ENCODE measurements at regions not wholly inside any gene's neighbourhood (a gene's known extent, or its start where the extent isn't known, plus 50 kb on each side); places are given as distances from the start of the nearest gene placed in this dataset.
A peak's percentile ranks its signal among the peaks of the same experiment; 100 is the strongest.

DNA sequence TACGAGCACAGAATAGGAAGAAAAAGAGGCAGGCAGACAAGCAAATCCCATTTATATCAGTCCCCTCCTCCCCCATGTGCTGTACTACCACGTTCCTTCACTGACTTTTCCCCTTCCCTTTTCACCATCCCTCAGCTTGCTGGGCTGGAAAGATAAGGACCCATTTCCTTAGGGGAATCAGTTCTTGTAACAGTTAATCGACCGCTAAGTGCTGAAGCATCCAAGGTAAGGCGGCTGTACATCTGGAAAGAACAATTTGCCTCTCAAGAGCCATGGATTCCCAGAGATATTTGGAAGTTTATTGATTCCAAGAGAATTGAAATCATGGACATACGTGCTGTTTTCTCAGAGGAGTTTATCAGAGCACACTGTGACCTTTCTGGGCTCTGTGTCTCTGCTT, 1688.0 kb downstream of the STIM2 start:
- no peak for DNase-seq

DNA sequence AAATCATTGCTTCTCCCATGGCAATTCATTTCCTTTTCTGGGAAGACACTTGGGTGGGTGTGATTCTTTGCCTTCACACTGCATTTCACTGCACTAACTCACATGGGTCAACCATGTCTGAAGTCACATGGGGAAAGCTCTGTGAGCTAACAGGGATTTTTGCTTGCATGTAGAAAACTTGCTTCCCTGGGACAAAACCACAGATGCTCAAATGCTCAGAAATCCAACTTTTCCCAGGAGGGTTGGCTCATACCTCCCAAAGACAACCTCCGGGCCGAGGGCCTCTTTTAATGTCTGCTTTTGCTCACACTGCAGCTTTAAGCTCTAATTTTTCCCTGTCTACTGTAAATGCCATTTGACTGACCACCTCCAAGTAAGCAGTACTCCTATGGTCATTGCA, 1695.2 kb downstream of the STIM2 start:
- peak; percentile 80 for DNase-seq

DNA sequence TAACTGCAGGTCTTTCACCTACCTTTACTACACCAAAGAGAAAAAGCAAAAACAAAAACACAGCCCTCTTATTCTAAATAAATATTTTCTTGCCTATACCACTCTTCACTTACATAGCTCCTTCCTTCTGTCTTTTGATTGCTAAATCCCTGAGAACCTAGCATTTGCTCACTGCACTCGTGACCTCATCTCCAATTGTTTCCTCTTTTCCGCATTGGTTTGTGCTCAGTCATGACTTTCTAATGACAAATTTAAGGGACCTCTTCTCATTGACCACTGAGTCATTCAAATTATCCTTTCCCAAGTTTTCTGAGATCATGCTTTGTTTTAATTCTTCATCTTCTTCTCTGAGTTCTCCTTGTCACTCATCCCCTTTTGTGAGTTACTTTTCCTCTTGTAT, 1697.1 kb downstream of the STIM2 start:
- peak; percentile 68 for DNase-seq

DNA sequence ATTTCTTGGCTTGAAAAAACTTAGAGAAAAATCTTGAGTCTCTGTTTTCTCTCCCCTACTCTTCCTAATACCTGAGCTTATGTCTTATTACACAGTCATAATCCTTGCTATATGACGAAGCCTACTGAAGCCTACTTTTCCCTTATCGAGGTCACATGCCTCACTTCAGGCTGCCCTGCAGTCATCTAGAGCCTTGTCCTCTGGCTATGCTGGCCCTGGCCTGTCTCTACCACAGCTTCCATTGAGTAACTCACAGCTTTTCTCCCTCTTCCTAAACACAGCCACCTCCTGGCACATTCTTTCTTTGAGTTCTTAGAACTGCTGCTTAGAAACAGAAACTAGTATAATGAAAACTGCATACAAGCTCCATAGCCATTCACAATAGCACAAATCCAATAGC, 1698.3 kb downstream of the STIM2 start:
- no peak for DNase-seq

DNA sequence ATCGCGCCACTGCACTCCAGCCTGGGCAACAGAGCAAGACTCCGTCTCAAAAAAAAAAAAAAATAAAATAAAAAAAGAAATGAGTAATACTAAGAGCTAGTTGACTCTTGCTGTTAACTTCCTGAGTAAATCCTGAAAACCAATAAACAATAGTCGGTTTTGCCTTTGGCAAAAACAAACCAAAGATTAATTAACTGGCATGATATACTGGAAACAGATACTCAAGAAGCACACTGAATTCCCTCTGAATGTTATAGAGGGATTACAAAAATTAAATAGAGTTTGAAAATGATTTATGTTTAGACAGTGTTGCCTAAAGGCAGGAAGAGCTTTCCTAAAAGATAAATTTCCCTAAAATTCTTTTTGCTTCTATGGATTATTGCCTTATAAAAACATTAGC, 1702.3 kb downstream of the STIM2 start:
- no peak for DNase-seq

DNA sequence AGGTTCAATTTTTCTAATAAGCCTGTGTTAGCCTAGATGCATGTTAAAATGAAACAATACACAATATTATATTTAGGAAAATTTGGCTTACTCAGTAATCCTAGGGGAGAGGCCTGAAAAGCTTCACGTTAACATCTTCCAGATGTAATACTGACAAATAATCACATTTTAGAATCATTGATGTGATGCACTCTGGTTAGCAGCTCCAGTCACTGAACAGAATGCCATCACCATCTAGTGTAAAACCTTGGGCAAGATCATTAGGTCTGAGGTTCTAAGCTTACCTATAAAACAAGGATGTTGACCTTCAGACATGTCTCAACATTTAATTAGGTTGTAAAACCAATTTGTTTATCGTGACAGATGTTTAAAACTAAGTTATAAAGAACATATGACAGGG, 1704.8 kb downstream of the STIM2 start:
- peak; percentile 3 for DNase-seq

DNA sequence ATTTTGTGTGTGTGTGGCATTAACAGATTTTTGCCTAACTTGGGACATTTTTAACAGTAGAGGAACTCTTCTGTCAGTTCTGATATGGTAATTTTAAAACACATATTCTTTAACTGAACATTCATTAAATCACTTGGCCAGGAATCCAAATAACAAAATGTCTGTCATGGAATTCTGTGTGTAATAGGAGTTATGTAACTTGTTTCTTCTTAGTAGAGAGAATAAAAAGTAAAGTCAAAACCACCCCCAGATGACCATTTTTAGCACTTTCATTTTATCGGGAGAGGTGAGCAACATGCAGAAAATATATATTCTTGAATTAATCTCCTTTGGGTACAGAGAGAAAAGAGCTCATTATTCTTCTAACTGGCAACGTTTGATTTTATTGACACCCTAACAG, 1740.3 kb downstream of the STIM2 start:
- no peak for DNase-seq

DNA sequence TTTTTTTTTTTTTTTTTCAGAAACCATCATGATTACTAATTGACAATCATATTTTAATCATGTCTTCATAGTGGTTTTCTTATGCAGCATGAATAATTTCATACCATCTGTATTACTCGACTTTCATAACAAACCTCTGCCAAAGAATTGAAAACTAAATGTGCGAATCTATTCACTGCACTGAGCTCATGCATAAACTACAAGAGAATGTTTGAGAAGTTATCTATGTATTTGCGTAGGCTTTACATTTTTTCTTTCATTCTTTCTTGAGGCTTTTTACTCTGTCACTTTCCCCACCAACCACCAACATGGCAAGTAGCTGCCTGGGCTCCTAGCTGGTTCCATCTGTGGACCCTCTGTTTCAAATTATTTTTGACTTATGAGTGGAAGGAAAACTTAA, 1761.0 kb downstream of the STIM2 start:
- peak; percentile 75 for DNase-seq

DNA sequence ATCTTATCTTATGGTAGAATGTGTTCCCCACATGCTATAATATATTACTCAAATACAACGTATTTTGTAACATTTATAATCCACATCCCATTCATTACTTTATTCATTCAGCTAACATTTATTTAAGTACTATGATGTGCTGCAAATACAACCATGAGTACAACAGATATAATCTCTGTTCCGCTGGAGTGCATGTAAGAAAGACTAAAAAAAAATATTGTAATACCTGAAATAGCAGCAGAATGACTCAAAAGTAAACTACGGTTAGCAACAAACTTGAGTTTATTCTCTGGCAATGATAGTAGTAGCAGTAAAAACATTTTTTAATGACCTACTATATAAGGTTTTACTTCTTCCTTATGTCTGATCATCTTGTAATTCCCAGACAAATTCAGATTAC, 1776.3 kb downstream of the STIM2 start:
- no peak for DNase-seq

DNA sequence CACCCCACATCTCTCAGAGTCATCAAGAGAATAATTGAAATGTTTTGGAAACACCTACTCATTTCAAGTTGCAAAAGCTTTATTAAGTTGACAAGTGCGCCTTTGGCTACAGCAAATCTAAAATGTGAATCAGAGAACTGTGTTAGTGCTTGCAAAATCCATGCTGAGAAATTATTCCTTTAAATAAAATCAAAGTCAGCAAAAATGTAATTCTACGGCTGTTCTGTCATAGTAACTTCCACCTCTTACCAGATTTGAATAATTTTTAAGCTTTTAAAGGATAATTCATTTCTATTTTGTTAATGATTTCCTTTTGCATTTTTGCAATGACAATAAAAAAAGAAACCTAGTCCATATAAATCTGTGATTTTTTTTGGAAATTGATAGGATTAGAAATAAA, 1779.1 kb downstream of the STIM2 start:
- no peak for DNase-seq

DNA sequence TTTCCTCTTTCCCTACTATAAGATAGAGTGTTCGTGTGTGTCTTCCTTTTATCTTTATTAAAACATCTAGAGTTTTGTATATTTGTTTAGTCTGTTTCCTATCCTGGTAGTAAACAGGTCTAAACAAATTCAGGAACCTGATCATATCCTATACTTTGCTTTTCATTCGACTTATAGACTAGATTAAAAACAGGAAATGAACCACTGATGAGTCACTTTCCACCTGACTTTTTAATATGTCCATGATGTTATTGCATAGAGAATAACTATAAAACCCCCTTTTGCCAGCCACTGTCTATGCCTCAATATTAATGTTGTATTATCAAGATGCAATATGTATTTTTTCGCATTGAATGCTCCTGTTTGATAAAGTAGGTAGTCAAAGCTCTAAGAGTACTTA, 1794.0 kb downstream of the STIM2 start:
- no peak for DNase-seq

DNA sequence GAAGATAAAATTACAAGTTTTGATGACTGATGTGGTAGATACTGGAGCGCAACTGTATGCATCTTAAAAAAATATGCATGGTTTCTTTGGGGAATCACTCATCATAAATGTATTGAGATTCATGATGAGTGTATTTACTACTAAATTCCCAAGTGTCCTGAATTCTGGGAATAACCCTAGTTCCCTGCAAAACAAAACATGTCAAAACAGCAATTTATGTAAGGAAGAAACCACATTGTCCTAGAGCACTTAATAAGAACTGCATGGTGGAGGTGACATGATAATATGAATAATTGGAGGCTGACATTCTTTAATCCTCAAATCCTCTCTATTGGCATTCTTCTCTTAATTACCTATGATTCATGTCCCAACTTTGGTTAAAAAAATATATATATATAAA, 1804.7 kb downstream of the STIM2 start:
- peak; percentile 70 for DNase-seq

DNA sequence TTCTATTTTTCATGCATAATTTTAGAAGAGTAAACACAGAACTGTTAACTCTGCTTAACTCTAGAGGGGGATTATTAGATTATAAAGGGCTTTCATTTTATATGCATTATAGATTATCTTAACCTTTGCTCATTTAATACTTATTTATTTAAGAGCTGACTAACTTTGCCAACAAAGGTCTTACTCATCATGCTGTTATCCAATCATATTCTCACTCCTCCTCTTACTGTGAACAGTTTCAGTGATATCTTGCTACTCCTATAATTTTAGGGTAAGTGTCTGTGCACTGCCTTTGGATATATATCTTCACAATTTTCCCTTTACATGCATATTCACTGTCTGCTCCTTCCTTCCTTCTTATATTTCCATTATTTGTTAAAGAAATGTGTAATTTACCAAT, 1814.9 kb downstream of the STIM2 start:
- DNase-seq: peak; percentile 2

DNA sequence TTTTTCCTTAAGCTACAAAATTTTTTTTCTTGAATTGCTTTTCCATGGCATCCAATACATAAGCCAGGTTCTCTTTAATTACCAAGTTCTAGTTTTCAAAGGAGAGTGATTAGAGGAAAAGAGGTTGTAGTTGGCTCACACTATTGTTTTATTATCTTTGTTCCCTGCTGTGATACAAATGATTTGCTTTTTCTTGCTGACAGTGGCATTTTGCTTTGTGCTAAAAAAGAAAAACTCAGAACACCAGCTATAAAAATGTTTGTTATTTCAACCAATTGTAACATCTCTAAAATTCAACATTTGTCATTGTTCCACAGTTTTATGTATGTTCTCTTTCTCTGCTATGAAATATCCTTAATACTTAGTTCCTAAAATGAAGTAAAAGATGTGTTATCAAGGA, 1817.2 kb downstream of the STIM2 start:
- no peak for DNase-seq

DNA sequence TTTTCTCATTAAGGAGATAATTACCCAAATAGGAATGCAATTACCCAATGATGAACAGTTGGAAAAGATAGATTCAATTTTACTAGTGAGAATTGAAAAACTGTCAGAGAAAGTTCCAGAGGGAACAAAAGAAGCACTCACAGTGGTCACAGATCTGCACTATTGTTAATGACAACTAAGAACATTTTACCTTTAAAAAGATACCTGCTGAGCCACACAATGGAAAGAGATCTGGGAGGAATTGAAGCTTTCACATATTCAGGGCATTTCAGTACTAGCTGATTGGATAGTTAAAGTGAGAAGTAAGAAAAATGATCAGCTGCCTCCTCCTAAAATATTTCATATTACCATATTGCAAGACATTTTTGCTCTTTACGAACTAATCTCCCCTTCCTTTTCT, 1822.2 kb downstream of the STIM2 start:
- no peak for DNase-seq

DNA sequence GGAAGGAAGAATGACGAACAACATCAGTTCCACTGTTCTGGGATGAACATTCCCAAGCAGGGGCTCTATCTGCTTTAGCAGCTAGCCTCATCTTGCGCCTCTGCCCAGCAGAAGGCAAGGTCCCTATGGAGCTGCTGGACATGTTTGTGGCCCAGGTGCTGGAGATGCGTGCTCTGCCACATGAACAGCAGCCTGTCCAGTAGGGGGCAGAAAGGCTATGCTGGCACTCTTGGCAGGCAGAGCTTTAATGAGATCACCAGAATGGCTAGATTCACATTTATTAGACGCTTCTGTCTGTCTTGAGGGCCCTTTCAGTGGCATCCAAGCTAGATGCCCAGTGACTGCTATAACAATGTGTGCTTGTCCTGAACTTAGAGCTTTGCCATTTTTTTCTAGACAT, 1826.0 kb downstream of the STIM2 start:
- DNase-seq: peak; percentile 8

DNA sequence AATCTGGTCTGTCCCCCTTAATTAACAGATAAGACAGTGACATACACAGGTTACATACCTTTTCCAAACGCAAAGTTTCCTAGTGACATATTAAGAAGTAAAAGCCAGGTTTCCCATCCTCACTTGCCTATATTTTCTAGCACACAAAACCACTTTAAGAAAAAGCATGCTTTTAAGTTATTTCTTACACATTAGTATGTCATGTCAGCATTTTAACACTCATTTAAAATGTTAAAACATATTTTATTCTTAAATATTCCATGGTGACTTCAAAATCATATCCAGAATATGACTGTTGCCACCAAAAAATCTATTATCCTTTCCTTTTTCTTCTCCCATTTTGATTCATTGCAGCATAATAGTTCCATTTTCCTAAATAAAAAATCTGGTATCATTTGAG, 1830.2 kb downstream of the STIM2 start:
- no peak for DNase-seq

DNA sequence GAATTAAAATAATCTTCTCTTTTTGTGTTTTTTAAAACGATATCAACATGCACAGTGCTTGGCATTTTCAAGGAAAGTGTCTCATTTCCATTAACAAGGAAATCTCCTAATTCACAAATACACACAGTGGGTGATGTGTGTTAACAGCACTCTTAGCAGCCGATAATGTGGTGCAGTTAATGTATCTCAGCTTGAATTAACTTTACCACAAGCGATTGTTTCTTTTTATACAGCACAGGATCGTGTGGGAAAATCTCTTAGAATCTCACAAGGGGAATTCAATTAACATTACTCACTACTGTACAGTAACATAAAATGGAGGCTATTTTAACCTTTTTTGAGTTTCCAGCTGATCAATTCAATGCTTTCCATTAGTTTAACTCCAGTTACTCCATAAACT, 1841.9 kb downstream of the STIM2 start:
- peak; percentile 1 for DNase-seq

DNA sequence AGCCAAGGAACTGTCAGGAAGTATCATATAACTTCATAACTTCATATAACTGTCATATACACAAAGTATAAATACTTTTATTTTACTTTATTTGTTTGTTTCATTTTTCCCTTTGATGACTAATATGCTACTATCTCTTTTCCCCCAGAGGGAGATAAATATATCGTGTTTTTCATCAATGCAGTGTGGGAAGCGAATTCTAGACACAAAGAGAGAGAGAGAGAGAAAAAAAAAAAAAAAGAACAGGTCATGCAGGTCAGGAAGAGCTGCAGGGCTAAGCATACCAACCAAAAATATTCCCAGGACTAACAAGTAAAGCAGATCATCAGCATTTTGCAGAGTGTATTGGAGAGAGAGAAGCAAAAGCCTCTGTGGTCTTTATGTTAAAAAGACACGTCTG, 1849.2 kb downstream of the STIM2 start:
- no peak for DNase-seq

DNA sequence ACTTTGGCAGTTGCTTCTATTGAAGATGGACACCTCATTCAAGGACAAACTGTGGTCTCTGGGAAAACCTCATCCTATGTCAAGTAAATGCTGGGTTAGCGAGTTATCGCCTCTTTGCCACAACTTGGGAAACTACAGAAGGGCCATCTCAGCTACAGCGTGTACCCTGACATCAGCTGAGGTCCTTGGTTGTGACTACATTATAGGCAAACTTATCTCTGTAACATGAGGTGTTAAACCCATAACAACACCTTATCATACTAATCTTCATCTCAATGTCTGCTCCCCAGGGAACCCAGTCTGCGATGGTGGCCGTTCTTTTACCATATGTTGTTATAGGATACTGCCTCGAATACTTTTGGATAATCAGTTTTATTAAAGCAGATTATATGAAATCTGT, 1862.7 kb downstream of the STIM2 start:
- no peak for DNase-seq

DNA sequence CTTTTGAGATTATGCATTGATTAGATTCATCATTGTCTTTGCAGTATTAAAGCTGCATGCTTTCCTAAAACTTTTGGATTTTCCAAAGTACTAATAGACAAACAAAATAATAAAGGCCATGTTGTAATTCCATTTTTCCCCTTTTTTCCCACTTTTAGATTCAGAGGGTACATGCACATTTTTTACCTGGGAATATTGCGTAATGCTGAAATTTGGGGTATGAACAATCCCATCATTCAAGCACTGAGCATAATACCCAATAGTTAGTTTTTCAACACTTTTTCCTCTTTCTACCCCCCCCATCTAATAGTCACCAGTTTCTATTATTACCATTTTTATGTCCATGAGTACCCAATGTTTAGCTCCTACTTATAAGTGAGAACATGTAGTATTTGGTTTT, 1863.6 kb downstream of the STIM2 start:
- DNase-seq: no peak

DNA sequence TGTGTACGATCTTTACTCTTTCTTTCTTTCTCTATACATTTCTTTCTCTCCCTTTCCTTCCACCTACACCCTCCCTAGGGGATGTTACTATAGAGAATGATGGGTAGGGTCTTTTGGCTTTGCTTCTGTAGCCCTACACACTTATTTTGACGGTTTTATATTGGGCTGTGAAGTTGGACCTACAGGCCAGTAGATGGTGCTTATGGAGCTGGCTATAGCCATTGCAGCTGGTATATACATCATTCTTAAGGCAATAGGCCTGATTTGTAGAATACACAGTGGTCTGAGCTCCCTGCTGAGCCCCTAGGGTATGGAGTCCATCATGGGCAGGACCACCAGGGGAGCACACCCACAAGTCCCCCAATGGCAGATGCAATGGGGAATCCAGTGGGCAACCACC, 1869.7 kb downstream of the STIM2 start:
- no peak for DNase-seq

DNA sequence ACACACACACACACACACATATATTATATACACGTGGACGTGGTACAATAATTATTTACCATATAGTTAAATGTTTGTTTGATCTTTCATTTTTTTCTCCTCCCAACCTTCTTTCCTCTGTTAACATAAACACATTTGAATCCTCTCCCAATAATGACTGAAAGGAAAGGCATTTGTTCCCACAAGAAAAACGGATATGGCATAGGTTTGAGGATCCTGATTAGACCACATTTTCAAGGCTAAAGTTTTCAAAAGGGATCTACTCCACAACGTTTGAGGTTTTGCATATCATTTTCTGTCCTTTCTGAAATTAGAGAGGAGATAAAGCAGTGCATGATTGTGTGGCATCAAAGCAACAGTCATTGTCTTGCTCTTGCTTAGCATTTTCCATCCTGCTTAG, 1883.4 kb downstream of the STIM2 start:
- DNase-seq: peak; percentile 0

DNA sequence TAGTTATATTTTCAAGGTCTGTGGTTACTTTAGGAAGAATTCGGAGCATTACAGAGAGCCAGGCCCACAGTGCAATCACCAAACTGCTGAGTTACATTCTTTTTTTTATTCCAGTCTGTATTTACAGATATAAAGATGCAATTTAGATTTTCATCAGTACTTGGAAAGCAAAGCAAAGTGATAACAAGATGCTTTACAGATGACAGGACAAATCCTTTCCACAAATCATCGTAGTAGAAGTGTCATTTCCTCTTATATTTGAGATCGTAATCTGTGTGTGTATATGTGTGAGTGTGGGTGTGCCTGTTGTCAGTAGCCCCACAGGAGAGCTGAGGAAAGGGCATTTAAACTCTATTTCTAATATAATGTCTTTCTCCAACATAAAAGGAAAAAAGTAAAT, 1893.7 kb downstream of the STIM2 start:
- DNase-seq: peak; percentile 4

DNA sequence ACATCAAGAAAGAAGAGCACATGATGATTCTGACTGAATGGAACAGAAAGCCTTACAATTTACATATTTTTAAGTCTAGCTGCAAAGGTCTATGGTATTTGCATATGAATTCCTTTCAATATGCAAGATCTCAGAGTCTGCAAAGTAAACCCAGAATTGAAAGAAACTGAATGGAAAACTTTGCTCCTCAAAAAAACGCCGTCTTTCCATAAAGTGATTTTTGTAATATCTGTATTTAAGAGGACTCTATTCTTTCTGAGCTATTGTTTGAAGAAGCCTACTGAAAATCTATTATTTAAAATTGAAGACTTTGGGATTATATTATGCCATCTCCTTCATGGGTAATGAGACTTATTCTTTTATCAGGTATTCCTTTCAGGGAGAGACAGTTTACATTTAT, 1894.4 kb downstream of the STIM2 start:
- DNase-seq: no peak

DNA sequence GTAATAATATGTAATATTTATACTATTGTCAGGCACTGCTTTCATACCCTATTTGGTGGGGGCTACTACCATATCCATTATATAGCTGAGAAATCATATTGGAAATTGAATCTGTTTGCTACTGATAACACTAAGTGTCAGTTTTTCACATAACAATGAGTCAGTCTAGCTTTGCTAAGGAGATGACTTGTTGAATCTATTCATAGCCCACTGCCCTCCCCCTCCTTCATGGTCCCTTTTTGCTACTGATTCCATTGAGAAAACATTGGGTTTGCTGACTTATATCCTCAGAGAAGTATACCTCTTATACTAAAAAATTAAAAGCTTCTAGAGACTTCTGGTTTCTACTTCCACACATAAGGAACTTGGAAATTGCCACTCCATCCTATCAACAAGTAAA, 1898.4 kb downstream of the STIM2 start:
- peak; percentile 28 for DNase-seq
